ENCODE measurements at regions not wholly inside any gene's neighbourhood (a gene's known extent, or its start where the extent isn't known, plus 50 kb on each side); places are given as distances from the start of the nearest gene placed in this dataset.

- H3K9me3 ChIP-seq (replicated peaks; ENCODE audit: control insufficient read depth, insufficient read depth, low read length): no peaks in the 10 kb centered on the region
- DNase-seq (ENCODE audit: low read depth, low spot score) (no peak), FAIRE-seq (no peak)
- dilution Hi-C loops (cut with MboI; ENCODE audit: extremely low pct_ligation_motif_present, low sequenced_read_pairs) (no loop called here), intact Hi-C loops (cut with micrococcal nuclease) (no loop called here)
- H3K27me3 ChIP-seq (ENCODE audit: control insufficient read depth in 2 of 2, insufficient read depth in 2 of 2, low read length in 2 of 2): no peaks in the 10 kb centered on the region
- H3K4me3 ChIP-seq (replicated peaks in 1 of 3; ENCODE audit: insufficient read depth in 1 of 3, low read depth in 1 of 3, low read length in 3 of 3): no peak overlapping the region
- H2AFZ ChIP-seq (ENCODE audit: low read depth, low read length): no peak overlapping the region
- no peak overlapping the region for H3K9ac ChIP-seq (replicated peaks; ENCODE audit: extremely low read depth, insufficient read depth, low read length)
- no peaks in the 10 kb centered on the region for H3K36me3 ChIP-seq (ENCODE audit: control insufficient read depth in 2 of 2, extremely low read depth in 1 of 2, insufficient read depth in 2 of 2, low read length in 2 of 2)
- no peak for TF ChIP-seq JUN (IDR thresholded peaks at IDR 0.05; ENCODE audit: borderline replicate concordance, insufficient read depth, insufficient read length, low read depth)
- TF ChIP-seq FOS (IDR thresholded peaks at IDR 0.05; ENCODE audit: borderline replicate concordance, insufficient read depth, low read length): no peak
- TF ChIP-seq EZH2 (IDR thresholded peaks at IDR 0.05; ENCODE audit: borderline replicate concordance, low read depth, low read length, severe bottlenecking): no peak
- TF ChIP-seq GATA2 (IDR thresholded peaks at IDR 0.05; ENCODE audit: insufficient read depth, insufficient read length, low read depth, low read length): no peak
- TF ChIP-seq POLR2A (IDR thresholded peaks at IDR 0.05; ENCODE audit: low read depth, low read length): no peak
- TF ChIP-seq, protein P1, sequence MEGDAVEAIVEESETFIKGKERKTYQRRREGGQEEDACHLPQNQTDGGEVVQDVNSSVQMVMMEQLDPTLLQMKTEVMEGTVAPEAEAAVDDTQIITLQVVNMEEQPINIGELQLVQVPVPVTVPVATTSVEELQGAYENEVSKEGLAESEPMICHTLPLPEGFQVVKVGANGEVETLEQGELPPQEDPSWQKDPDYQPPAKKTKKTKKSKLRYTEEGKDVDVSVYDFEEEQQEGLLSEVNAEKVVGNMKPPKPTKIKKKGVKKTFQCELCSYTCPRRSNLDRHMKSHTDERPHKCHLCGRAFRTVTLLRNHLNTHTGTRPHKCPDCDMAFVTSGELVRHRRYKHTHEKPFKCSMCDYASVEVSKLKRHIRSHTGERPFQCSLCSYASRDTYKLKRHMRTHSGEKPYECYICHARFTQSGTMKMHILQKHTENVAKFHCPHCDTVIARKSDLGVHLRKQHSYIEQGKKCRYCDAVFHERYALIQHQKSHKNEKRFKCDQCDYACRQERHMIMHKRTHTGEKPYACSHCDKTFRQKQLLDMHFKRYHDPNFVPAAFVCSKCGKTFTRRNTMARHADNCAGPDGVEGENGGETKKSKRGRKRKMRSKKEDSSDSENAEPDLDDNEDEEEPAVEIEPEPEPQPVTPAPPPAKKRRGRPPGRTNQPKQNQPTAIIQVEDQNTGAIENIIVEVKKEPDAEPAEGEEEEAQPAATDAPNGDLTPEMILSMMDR (IDR thresholded peaks at IDR 0.05; ENCODE audit: extremely low read depth in 1 of 2, insufficient read depth in 1 of 2, low read depth in 1 of 2, low read length in 2 of 2): no peak
- no peak for TF ChIP-seq MAX (IDR thresholded peaks at IDR 0.05; ENCODE audit: insufficient read depth, insufficient read length)
- TF ChIP-seq MYC (IDR thresholded peaks at IDR 0.05; ENCODE audit: low read depth, low read length): no peak
- no peak for TF ChIP-seq POLR2AphosphoS5 (IDR thresholded peaks at IDR 0.05; ENCODE audit: insufficient read depth, low read depth, low read length)
- no peaks in the 10 kb centered on the region for H4K20me1 ChIP-seq (replicated peaks; ENCODE audit: control insufficient read depth, extremely low read depth, insufficient read depth, low read length)
- ChIA-PET CTCF (interaction anchor here (1.4 kb wide), 1 partner anchor 37 kb away, joined by 4 read pairs; no protein-coding TSS in a partner anchor), POLR2A (no interaction called here)
- no TSS peak for BruUV-seq (replicated peaks)
- H3K9me1 ChIP-seq (replicated peaks; ENCODE audit: control insufficient read depth, extremely low read depth, insufficient read depth, low read length): no peaks in the 10 kb centered on the region
- no peaks in the 10 kb centered on the region for H3K4me1 ChIP-seq (ENCODE audit: control insufficient read depth, extremely low read depth, insufficient read depth, low read length)
- H3K4me2 ChIP-seq (ENCODE audit: insufficient read depth, low read length): no peak overlapping the region
- no peak overlapping the region for H3K27ac ChIP-seq (ENCODE audit: insufficient read depth, low read depth, low read length)
- no peaks in the 10 kb centered on the region for H3K79me2 ChIP-seq (ENCODE audit: control insufficient read depth, insufficient read depth, low read length)
These were observed 152.8 kb downstream of the TFCP2L1 start for GRCh38 chr2:121132054-121132761.
